HL-60 (cell line): ENCODE measurements at regions not wholly inside any gene's neighbourhood (a gene's known extent, or its start where the extent isn't known, plus 50 kb on each side); places are given as distances from the start of the nearest gene placed in this dataset.

Source experiments
- DNase-seq, 2 experiments: peaks; one replicate each; pipeline ENCODE4 v3.0.0-alpha.2; 2010 to 2020; ENCODE audit warnings: low read depth in 1 of 2, low spot score in 1 of 2
- H3K27ac ChIP-seq: fragments of 250-450 bp; sonication (Bioruptor Pico); replicated peaks from 2 replicates; pipeline ENCODE4 v1.5.1; 2020; ENCODE audit warnings: mild to moderate bottlenecking, moderate library complexity
- H3K27me3 ChIP-seq: fragments of 250-450 bp; sonication (Bioruptor Pico); 2 replicates; pipeline ENCODE4 v1.5.1; 2021; ENCODE audit warnings: mild to moderate bottlenecking, moderate library complexity; ENCODE audit not compliant: insufficient read depth, poor library complexity, severe bottlenecking
- H3K4me3 ChIP-seq: replicated peaks from 2 replicates; pipeline ENCODE4 v1.5.1; 2011; ENCODE audit warnings: mild to moderate bottlenecking, control low read depth, low read length; ENCODE audit not compliant: insufficient read depth
- CTCF ChIP-seq: IDR thresholded peaks from one replicate; pipeline ENCODE4 v1.5.1; 2011; ENCODE audit warnings: low read length, control low read depth, inconsistent platforms; ENCODE audit not compliant: insufficient read depth
- GABPA ChIP-seq: IDR thresholded peaks from 2 replicates; pipeline ENCODE4 v1.6.1; 2012; ENCODE audit warnings: low read depth
- POLR2AphosphoS5 ChIP-seq: IDR thresholded peaks from 2 replicates; pipeline ENCODE4 v1.6.1; 2012; ENCODE audit warnings: low read depth
- REST ChIP-seq: IDR thresholded peaks from 2 replicates; pipeline ENCODE4 v1.6.1; 2012; ENCODE audit warnings: low read depth; ENCODE audit not compliant: insufficient replicate concordance
- SPI1 ChIP-seq: IDR thresholded peaks from 2 replicates; pipeline ENCODE4 v1.6.1; 2012; ENCODE audit warnings: low read depth, mild to moderate bottlenecking, borderline replicate concordance

- no peak for DNase-seq
Measured at GRCh38 chr2:196433116-196433515, 206.4 kb upstream of the CCDC150 start.

GRCh38 chr2:196434217-196434616 lies 205.3 kb upstream of the CCDC150 start:
- no peak overlapping the region for H3K4me3 ChIP-seq
- TF ChIP-seq SPI1 (no peak), CTCF (no peak), POLR2AphosphoS5 (no peak), REST (no peak), GABPA (no peak)
- H3K27me3 ChIP-seq: no peaks in the 10 kb centered on the region
- H3K27ac ChIP-seq: no peak overlapping the region
- DNase-seq: no peak

More at GRCh38 chr2:196433116-196433515, 206.4 kb upstream of the CCDC150 start:
- Histone ChIP-seq H3K4me3 (no peak overlapping the region), H3K27me3 (no peaks in the 10 kb centered on the region), H3K27ac (no peak overlapping the region)
- no peak for TF ChIP-seq CTCF
- no peak for TF ChIP-seq REST
- TF ChIP-seq GABPA: no peak
- no peak for TF ChIP-seq SPI1
- no peak for TF ChIP-seq POLR2AphosphoS5

- DNase-seq: no peak
- Histone ChIP-seq H3K27me3 (no peaks in the 10 kb centered on the region), H3K4me3 (no peak overlapping the region), H3K27ac (no peak overlapping the region)
- no peak for TF ChIP-seq GABPA
- no peak for TF ChIP-seq CTCF
- TF ChIP-seq SPI1: no peak
- TF ChIP-seq POLR2AphosphoS5: no peak
- TF ChIP-seq REST: no peak
Measured at GRCh38 chr2:196435189-196435588, 204.3 kb upstream of the CCDC150 start.
